Stimulated activated CD4-positive, alpha-beta T cell treated with anti-CD3 and anti-CD28 coated beads, Interleukin-2, amount 100 ng/mL, for 24 hours (primary cell): ENCODE measurements at regions not wholly inside any gene's neighbourhood (a gene's known extent, or its start where the extent isn't known, plus 50 kb on each side); places are given as distances from the start of the nearest gene placed in this dataset.

ENCODE experiments used
- DNase-seq, 2 donors: peaks; one replicate each; pipeline ENCODE4 v3.0.0-alpha.2; 2020

GRCh38 chr14:71203306-71203705 is 296.0 kb downstream of the PCNX1 start:
- DNase-seq, result no peak

GRCh38 chr14:71204231-71204630 is 297.0 kb downstream of the PCNX1 start:
- DNase-seq, result no peak

- DNase-seq, result no peak
These were observed 297.5 kb downstream of the PCNX1 start for GRCh38 chr14:71204768-71205167.

GRCh38 chr14:71206123-71206522 is 298.9 kb downstream of the PCNX1 start:
- no peak for DNase-seq

GRCh38 chr14:71206766-71207371 is 299.6 kb downstream of the PCNX1 start:
- DNase-seq, result no peak

GRCh38 chr14:71208702-71209357 is 301.6 kb downstream of the PCNX1 start:
- no peak for DNase-seq

GRCh38 chr14:71209888-71210287 is 302.6 kb downstream of the PCNX1 start:
- no peak for DNase-seq

GRCh38 chr14:71212093-71212492 is 304.8 kb downstream of the PCNX1 start:
- no peak for DNase-seq

GRCh38 chr14:71212683-71213107 is 305.4 kb downstream of the PCNX1 start:
- DNase-seq, result no peak

- no peak for DNase-seq
These were observed 307.0 kb downstream of the PCNX1 start for GRCh38 chr14:71214241-71214640.

- no peak for DNase-seq
These were observed 313.2 kb downstream of the PCNX1 start for GRCh38 chr14:71220462-71220861.

- no peak for DNase-seq
These were observed 313.9 kb downstream of the PCNX1 start for GRCh38 chr14:71221119-71221518.

- no peak for DNase-seq
These were observed 317.9 kb downstream of the PCNX1 start for GRCh38 chr14:71225113-71225512.

- DNase-seq, result no peak
These were observed 321.5 kb downstream of the PCNX1 start for GRCh38 chr14:71228711-71229110.

- DNase-seq, result no peak
These were observed 322.6 kb downstream of the PCNX1 start for GRCh38 chr14:71229875-71230274.

- no peak for DNase-seq
These were observed 323.6 kb downstream of the PCNX1 start for GRCh38 chr14:71230897-71231296.

GRCh38 chr14:71231521-71232393 is 324.5 kb downstream of the PCNX1 start:
- no peak for DNase-seq

- no peak for DNase-seq
These were observed 325.2 kb downstream of the PCNX1 start for GRCh38 chr14:71232506-71232905.

GRCh38 chr14:71235875-71236274 is 328.6 kb downstream of the PCNX1 start:
- no peak for DNase-seq

GRCh38 chr14:71236487-71236886 is 329.2 kb downstream of the PCNX1 start:
- DNase-seq, result no peak

- no peak for DNase-seq
These were observed 330.3 kb downstream of the PCNX1 start for GRCh38 chr14:71237556-71237955.

GRCh38 chr14:71238835-71239234 is 331.6 kb downstream of the PCNX1 start:
- no peak for DNase-seq

GRCh38 chr14:71240171-71240570 is 332.9 kb downstream of the PCNX1 start:
- DNase-seq, result no peak
